ENCODE measurements at regions not wholly inside any gene's neighbourhood (a gene's known extent, or its start where the extent isn't known, plus 50 kb on each side); places are given as distances from the start of the nearest gene placed in this dataset.

- DNase-seq (ENCODE audit: low read depth) = no peak
These were observed 269.5 kb downstream of the MAP2K4 start for GRCh38 chr17:12290207-12290606.

- no peak for DNase-seq (ENCODE audit: low read depth)
These were observed 275.5 kb downstream of the MAP2K4 start for GRCh38 chr17:12296209-12296625.

- no peak for DNase-seq (ENCODE audit: low read depth)
These were observed 280.9 kb downstream of the MAP2K4 start for GRCh38 chr17:12301551-12301950.

- DNase-seq (ENCODE audit: low read depth) = no peak
These were observed 282.0 kb downstream of the MAP2K4 start for GRCh38 chr17:12302711-12303110.

GRCh38 chr17:12310811-12311210 lies 290.1 kb downstream of the MAP2K4 start:
- DNase-seq (ENCODE audit: low read depth) = no peak

GRCh38 chr17:12312692-12313091 lies 292.0 kb downstream of the MAP2K4 start:
- DNase-seq (ENCODE audit: low read depth) = no peak

- DNase-seq (ENCODE audit: low read depth) = no peak
These were observed 293.1 kb downstream of the MAP2K4 start for GRCh38 chr17:12313786-12314185.

GRCh38 chr17:12316021-12316420 lies 295.3 kb downstream of the MAP2K4 start:
- DNase-seq (ENCODE audit: low read depth) = no peak

GRCh38 chr17:12318571-12319266 lies 298.0 kb downstream of the MAP2K4 start:
- peak; percentile 21 for DNase-seq (ENCODE audit: low read depth)

GRCh38 chr17:12320286-12320685 lies 299.6 kb downstream of the MAP2K4 start:
- DNase-seq (ENCODE audit: low read depth) = no peak

- no peak for DNase-seq (ENCODE audit: low read depth)
These were observed 307.5 kb downstream of the MAP2K4 start for GRCh38 chr17:12328204-12328603.

- DNase-seq (ENCODE audit: low read depth) = no peak
These were observed 309.8 kb downstream of the MAP2K4 start for GRCh38 chr17:12330456-12330855.

GRCh38 chr17:12341328-12341727 lies 320.7 kb downstream of the MAP2K4 start:
- DNase-seq (ENCODE audit: low read depth) = no peak

GRCh38 chr17:12342161-12342560 lies 321.5 kb downstream of the MAP2K4 start:
- DNase-seq (ENCODE audit: low read depth) = no peak

GRCh38 chr17:12342609-12343435 lies 322.1 kb downstream of the MAP2K4 start:
- no peak for DNase-seq (ENCODE audit: low read depth)

GRCh38 chr17:12348476-12348875 lies 317.2 kb upstream of the MYOCD start:
- no peak for DNase-seq (ENCODE audit: low read depth)

GRCh38 chr17:12349297-12349696 lies 316.4 kb upstream of the MYOCD start:
- DNase-seq (ENCODE audit: low read depth) = no peak

GRCh38 chr17:12352127-12352526 lies 313.6 kb upstream of the MYOCD start:
- DNase-seq (ENCODE audit: low read depth) = no peak

- DNase-seq (ENCODE audit: low read depth) = no peak
These were observed 308.1 kb upstream of the MYOCD start for GRCh38 chr17:12357600-12357999.

GRCh38 chr17:12358477-12358876 lies 307.2 kb upstream of the MYOCD start:
- no peak for DNase-seq (ENCODE audit: low read depth)

GRCh38 chr17:12362853-12363455 lies 302.7 kb upstream of the MYOCD start:
- no peak for DNase-seq (ENCODE audit: low read depth)

GRCh38 chr17:12365805-12366204 lies 299.9 kb upstream of the MYOCD start:
- DNase-seq (ENCODE audit: low read depth) = no peak

GRCh38 chr17:12369065-12369464 lies 296.6 kb upstream of the MYOCD start:
- DNase-seq (ENCODE audit: low read depth) = no peak
